Hepatocyte (in vitro differentiated cells): ENCODE measurements at regions not wholly inside any gene's neighbourhood (a gene's known extent, or its start where the extent isn't known, plus 50 kb on each side); places are given as distances from the start of the nearest gene placed in this dataset.

ENCODE experiments used
- DNase-seq: peaks from one replicate; pipeline ENCODE4 v3.0.0-alpha.2; 2016; ENCODE audit warnings: low spot score
- H2AFZ ChIP-seq: fragments of 200-600 bp; sonication (generic); 2 replicates; pipeline ENCODE4 v1.6.0; 2016; ENCODE audit warnings: antibody characterized with exemption, mild to moderate bottlenecking
- H3K27ac ChIP-seq: fragments of 200-600 bp; sonication (generic); 2 replicates; pipeline ENCODE4 v1.5.1; 2016; ENCODE audit warnings: mild to moderate bottlenecking
- H3K27me3 ChIP-seq: fragments of 200-600 bp; sonication (generic); 2 replicates; pipeline ENCODE4 v1.6.1; 2016
- H3K36me3 ChIP-seq: fragments of 200-600 bp; sonication (generic); replicated peaks from 2 replicates; pipeline ENCODE4 v1.5.1; 2016; ENCODE audit warnings: low read depth; ENCODE audit not compliant: insufficient read depth
- H3K4me1 ChIP-seq: fragments of 200-600 bp; sonication (generic); 2 replicates; pipeline ENCODE4 v1.5.1; 2016; ENCODE audit warnings: mild to moderate bottlenecking, moderate library complexity; ENCODE audit not compliant: insufficient read depth
- H3K4me2 ChIP-seq: fragments of 200-600 bp; sonication (generic); 2 replicates; pipeline ENCODE4 v1.6.0; 2016
- H3K4me3 ChIP-seq: fragments of 200-600 bp; sonication (generic); 2 replicates; pipeline ENCODE4 v1.5.1; 2016; ENCODE audit warnings: mild to moderate bottlenecking
- H3K79me2 ChIP-seq: fragments of 200-600 bp; sonication (generic); 2 replicates; pipeline ENCODE4 v1.6.0; 2017; ENCODE audit warnings: mild to moderate bottlenecking
- H3K9me2 ChIP-seq: fragments of 200-600 bp; sonication (generic); replicated peaks from 2 replicates; pipeline ENCODE4 v1.6.0; 2017; ENCODE audit warnings: mild to moderate bottlenecking; ENCODE audit not compliant: insufficient read depth
- H3K9me3 ChIP-seq: fragments of 200-600 bp; sonication (generic); 2 replicates; pipeline ENCODE4 v1.5.1; 2016; ENCODE audit warnings: low read depth, mild to moderate bottlenecking
- H4K20me1 ChIP-seq: fragments of 200-600 bp; sonication (generic); 2 replicates; pipeline ENCODE4 v1.6.0; 2016; ENCODE audit warnings: mild to moderate bottlenecking; ENCODE audit not compliant: insufficient read depth, poor library complexity, severe bottlenecking
- CTCF ChIP-seq: fragments of 200-600 bp; sonication (generic); IDR thresholded peaks from 2 replicates; pipeline ENCODE4 v1.5.1; 2016; ENCODE audit warnings: antibody characterized with exemption, mild to moderate bottlenecking; ENCODE audit not compliant: poor library complexity
- EZH2 ChIP-seq: fragments of 200-600 bp; sonication (generic); IDR thresholded peaks from 2 replicates; pipeline ENCODE4 v1.6.1; 2016; ENCODE audit warnings: antibody characterized with exemption, mild to moderate bottlenecking, borderline replicate concordance
- EZH2phosphoT487 ChIP-seq: fragments of 200-600 bp; sonication (generic); IDR thresholded peaks from one replicate; pipeline ENCODE4 v1.6.1; 2018; ENCODE audit warnings: antibody characterized with exemption, mild to moderate bottlenecking, low read depth, moderate library complexity; ENCODE audit not compliant: unreplicated experiment, severe bottlenecking
- WGBS: methylation state at CpG from one replicate; pipeline ENCODE4 v1.1.6; 2016; ENCODE audit warnings: low lambda C conversion rate; ENCODE audit errors: missing lambda C conversion rate; 5-methylcytosine and 5-hydroxymethylcytosine counted together

- Histone ChIP-seq H3K79me2 (no peaks in the 10 kb centered on the region), H3K9me2 (no peaks in the 10 kb centered on the region), H3K27me3 (no peaks in the 10 kb centered on the region), H3K4me2 (no peak overlapping the region), H3K27ac (no peak overlapping the region), H4K20me1 (no peaks in the 10 kb centered on the region), H3K4me1 (no peaks in the 10 kb centered on the region), H2AFZ (no peak overlapping the region), H3K9me3 (no peaks in the 10 kb centered on the region), H3K36me3 (no peaks in the 10 kb centered on the region), H3K4me3 (no peak overlapping the region)
- WGBS, result 64% methylated on average over 6 of the region's 6 CpGs
- DNase-seq, result peak; percentile 11
- TF ChIP-seq EZH2, result no peak
- TF ChIP-seq CTCF, result no peak
- TF ChIP-seq EZH2phosphoT487, result no peak
Observed at GRCh38 chr5:61881821-61882487, 424.1 kb upstream of the KIF2A start.

GRCh38 chr5:61882901-61883500 lies 423.0 kb upstream of the KIF2A start:
- H2AFZ ChIP-seq, result no peak overlapping the region
- no peaks in the 10 kb centered on the region for H3K4me1 ChIP-seq
- H3K4me2 ChIP-seq, result no peak overlapping the region
- H3K9me2 ChIP-seq, result no peaks in the 10 kb centered on the region
- 90% methylated on average over 9 of the region's 9 CpGs for WGBS
- no peak for DNase-seq
- no peaks in the 10 kb centered on the region for H3K27me3 ChIP-seq
- no peaks in the 10 kb centered on the region for H3K79me2 ChIP-seq
- H4K20me1 ChIP-seq, result no peaks in the 10 kb centered on the region
- H3K9me3 ChIP-seq, result no peaks in the 10 kb centered on the region
- no peak overlapping the region for H3K27ac ChIP-seq
- no peak overlapping the region for H3K4me3 ChIP-seq
- H3K36me3 ChIP-seq, result no peaks in the 10 kb centered on the region
- no peak for TF ChIP-seq CTCF
- TF ChIP-seq EZH2phosphoT487, result no peak
- TF ChIP-seq EZH2, result no peak

- Histone ChIP-seq H3K4me2 (no peak overlapping the region), H3K36me3 (no peaks in the 10 kb centered on the region), H3K9me3 (no peaks in the 10 kb centered on the region), H3K4me3 (no peak overlapping the region), H3K27me3 (no peaks in the 10 kb centered on the region), H3K27ac (no peak overlapping the region), H3K4me1 (no peaks in the 10 kb centered on the region), H2AFZ (no peak overlapping the region), H3K79me2 (no peaks in the 10 kb centered on the region), H4K20me1 (no peaks in the 10 kb centered on the region), H3K9me2 (no peaks in the 10 kb centered on the region)
- 68% methylated on average over 7 of the region's 7 CpGs for WGBS
- no peak for TF ChIP-seq EZH2
- TF ChIP-seq EZH2phosphoT487, result no peak
- TF ChIP-seq CTCF, result no peak
- DNase-seq, result no peak
Observed at GRCh38 chr5:61884252-61884855, 421.7 kb upstream of the KIF2A start.
